DND-41 (cell line): ENCODE measurements at regions not wholly inside any gene's neighbourhood (a gene's known extent, or its start where the extent isn't known, plus 50 kb on each side); places are given as distances from the start of the nearest gene placed in this dataset.

Source experiments
- ATAC-seq: fragments of 200-7000 bp; cut with Tn5 transposase; 3 replicates; pipeline ENCODE4 v1.9.1; 2021; ENCODE audit warnings: low read depth; ENCODE audit not compliant: insufficient read depth
- DNase-seq: peaks from one replicate; pipeline ENCODE4 v3.0.0-alpha.2; 2020
- H2AFZ ChIP-seq: 2 replicates; pipeline ENCODE4 v1.6.0; 2012; ENCODE audit warnings: low read depth, low read length
- H3K27ac ChIP-seq: 2 replicates; pipeline ENCODE4 v1.5.1; 2012; ENCODE audit warnings: low read length, inconsistent platforms
- H3K27me3 ChIP-seq: fragments of 200-600 bp; sonication (generic); 2 replicates; pipeline ENCODE4 v1.6.0; 2012; ENCODE audit warnings: low read length, mild to moderate bottlenecking, inconsistent platforms; ENCODE audit not compliant: insufficient read depth, poor library complexity
- H3K36me3 ChIP-seq: 2 replicates; pipeline ENCODE4 v1.5.1; 2012; ENCODE audit warnings: low read length, inconsistent platforms; ENCODE audit not compliant: insufficient read depth
- H3K4me1 ChIP-seq: 2 replicates; pipeline ENCODE4 v1.5.1; 2012; ENCODE audit warnings: mild to moderate bottlenecking, low read length; ENCODE audit not compliant: insufficient read depth
- H3K4me2 ChIP-seq: 2 replicates; pipeline ENCODE4 v1.6.0; 2012; ENCODE audit warnings: mild to moderate bottlenecking, moderate library complexity, low read length, inconsistent platforms; ENCODE audit not compliant: insufficient read depth
- H3K4me3 ChIP-seq, 2 experiments: fragments of 200-600 bp in 1 of 2; shearing (Covaris generic) in 1 of 2; 2 replicates each; pipeline ENCODE4 v1.5.1; 2012 to 2016; ENCODE audit warnings: inconsistent platforms in 2 of 2, low read length in 2 of 2, mild to moderate bottlenecking in 2 of 2, low read depth in 1 of 2, moderate library complexity in 1 of 2
- H3K79me2 ChIP-seq: 2 replicates; pipeline ENCODE4 v1.6.0; 2012; ENCODE audit warnings: low read length, inconsistent platforms; ENCODE audit not compliant: insufficient read depth
- H3K9ac ChIP-seq: 2 replicates; pipeline ENCODE4 v1.6.0; 2012; ENCODE audit warnings: low read depth, mild to moderate bottlenecking, inconsistent platforms, low read length, moderate library complexity
- H3K9me3 ChIP-seq: 2 replicates; pipeline ENCODE4 v1.5.1; 2012; ENCODE audit warnings: low read length, moderate library complexity, mild to moderate bottlenecking, inconsistent platforms; ENCODE audit not compliant: insufficient read depth, severe bottlenecking
- H4K20me1 ChIP-seq: 2 replicates; pipeline ENCODE4 v1.6.0; 2012; ENCODE audit warnings: low read length; ENCODE audit not compliant: insufficient read depth
- CTCF ChIP-seq: IDR thresholded peaks from 2 replicates; pipeline ENCODE4 v1.5.1; 2012; ENCODE audit warnings: borderline replicate concordance, low read length, moderate library complexity, mild to moderate bottlenecking; ENCODE audit not compliant: poor library complexity, severe bottlenecking; ENCODE audit errors: extremely low read depth
- EZH2 ChIP-seq: IDR thresholded peaks from 3 replicates; pipeline ENCODE4 v1.6.1; 2012; ENCODE audit warnings: borderline replicate concordance, low read depth, mild to moderate bottlenecking, moderate library complexity, low read length, inconsistent platforms; ENCODE audit not compliant: severe bottlenecking

- Histone ChIP-seq H3K4me3 (no peak overlapping the region), H3K9me3 (no peaks in the 10 kb centered on the region), H3K4me2 (no peak overlapping the region), H3K79me2 (no peaks in the 10 kb centered on the region), H3K36me3 (no peaks in the 10 kb centered on the region), H2AFZ (no peak overlapping the region), H3K9ac (no peak overlapping the region), H4K20me1 (no peaks in the 10 kb centered on the region), H3K4me1 (no peaks in the 10 kb centered on the region), H3K27me3 (no peaks in the 10 kb centered on the region), H3K27ac (no peak overlapping the region)
- no peak for TF ChIP-seq CTCF
- no peak for TF ChIP-seq EZH2
- DNase-seq (no peak), ATAC-seq (no peak)
These were observed 1259.0 kb upstream of the C9orf72 start for GRCh38 chr9:28832168-28832770.

DNA sequence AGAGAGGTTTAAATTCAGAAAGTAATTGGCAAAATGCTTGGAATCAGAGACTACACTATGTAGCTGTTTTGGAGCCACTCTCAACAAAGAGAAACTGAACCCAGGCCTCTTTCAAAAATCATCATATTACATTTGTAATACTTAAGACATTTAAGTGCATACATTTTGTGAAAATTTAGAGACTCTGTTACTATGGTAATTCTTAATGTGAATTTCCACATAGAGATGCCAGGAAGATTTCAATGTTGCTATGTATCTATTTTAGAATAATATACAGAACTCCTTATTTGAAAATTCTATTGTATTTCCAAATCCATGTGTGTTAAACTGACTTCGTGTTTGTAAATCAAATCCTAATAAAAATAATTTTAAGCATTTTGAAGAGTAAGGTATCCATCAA lies 1260.9 kb upstream of the C9orf72 start:
- ATAC-seq (no peak), DNase-seq (no peak)
- Histone ChIP-seq H4K20me1 (no peaks in the 10 kb centered on the region), H3K9me3 (peaks cover 2% of the 10 kb centered on the region), H3K9ac (no peak overlapping the region), H3K79me2 (no peaks in the 10 kb centered on the region), H2AFZ (no peak overlapping the region), H3K4me3 (no peak overlapping the region), H3K27ac (no peak overlapping the region), H3K27me3 (no peaks in the 10 kb centered on the region), H3K36me3 (no peaks in the 10 kb centered on the region), H3K4me2 (no peak overlapping the region), H3K4me1 (no peaks in the 10 kb centered on the region)
- TF ChIP-seq CTCF: no peak
- no peak for TF ChIP-seq EZH2

GRCh38 chr9:28839778-28840430 lies 1266.6 kb upstream of the C9orf72 start:
- Histone ChIP-seq H3K4me2 (no peak overlapping the region), H3K27ac (no peak overlapping the region), H3K4me1 (no peaks in the 10 kb centered on the region), H3K9ac (no peak overlapping the region), H3K9me3 (peaks cover 5% of the 10 kb centered on the region), H3K27me3 (no peaks in the 10 kb centered on the region), H3K4me3 (no peak overlapping the region), H3K79me2 (no peaks in the 10 kb centered on the region), H2AFZ (no peak overlapping the region), H4K20me1 (no peaks in the 10 kb centered on the region), H3K36me3 (no peaks in the 10 kb centered on the region)
- no peak for TF ChIP-seq CTCF
- TF ChIP-seq EZH2: no peak
- no peak for DNase-seq
- ATAC-seq: no peak
